Erythroblast (primary cell): ENCODE measurements at regions not wholly inside any gene's neighbourhood (a gene's known extent, or its start where the extent isn't known, plus 50 kb on each side); places are given as distances from the start of the nearest gene placed in this dataset.

Experiments
- DNase-seq, 2 experiments: peaks; one replicate each; lab custom pipeline; 2025; lab: John Stamatoyannopoulos, UW
- GATA1 ChIP-seq: IDR thresholded peaks from 2 replicates; pipeline ENCODE4 v1.6.1; 2011; ENCODE audit warnings: low read depth, mild to moderate bottlenecking, control low read depth, low read length, moderate library complexity
- POLR2A ChIP-seq: IDR thresholded peaks from 2 replicates; pipeline ENCODE4 v1.6.1; 2011; ENCODE audit warnings: mild to moderate bottlenecking, low read length

- no peak for DNase-seq
- no peak for TF ChIP-seq GATA1
- TF ChIP-seq POLR2A, result no peak
Observed at GRCh38 chr1:106055855-106056254, 1000.6 kb upstream of the PRMT6 start.

DNA sequence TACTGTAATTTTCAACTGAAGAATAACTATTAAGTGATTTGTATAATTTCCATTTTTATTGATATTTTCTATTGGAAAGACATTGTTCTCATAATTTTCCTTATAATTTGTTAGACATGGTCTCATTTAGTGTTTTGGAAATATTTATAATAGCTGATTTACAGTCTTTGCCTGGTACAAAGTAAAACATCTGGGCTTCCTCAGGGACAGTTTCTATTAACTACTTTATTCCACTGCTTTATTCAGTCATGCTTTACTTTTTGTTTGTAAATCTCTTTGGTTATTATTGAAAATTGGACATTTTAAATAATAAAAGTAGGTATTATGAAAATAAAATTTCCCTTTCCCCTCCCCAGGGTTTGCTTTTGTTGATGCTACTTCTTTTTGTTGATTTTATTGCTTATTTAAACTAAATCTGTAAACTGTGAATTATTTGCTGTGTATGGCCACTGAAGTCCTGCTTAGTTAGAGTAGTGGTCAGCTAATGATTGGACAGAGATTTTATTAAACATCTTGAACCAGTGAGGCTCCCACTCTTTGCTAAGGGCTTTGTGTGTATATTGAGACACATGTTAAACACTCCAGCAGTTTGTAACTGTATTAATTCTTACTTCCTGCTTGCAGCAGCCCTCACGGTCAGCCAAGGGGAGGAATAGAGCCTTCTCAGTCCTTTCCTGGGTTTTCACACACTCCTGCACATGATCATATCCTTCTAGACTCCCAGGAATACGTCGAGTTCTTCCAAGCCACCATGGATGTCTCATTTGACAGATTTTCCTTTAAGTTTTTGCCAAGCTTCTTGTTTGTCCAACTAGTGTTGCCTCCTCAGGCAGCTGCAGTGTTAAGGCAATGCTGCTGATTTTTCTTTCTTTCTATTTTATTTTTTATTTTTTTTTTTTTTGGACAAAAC is 994.6 kb upstream of the PRMT6 start:
- TF ChIP-seq POLR2A (no peak), GATA1 (no peak)
- no peak for DNase-seq

GRCh38 chr1:106063510-106063909 is 993.0 kb upstream of the PRMT6 start:
- no peak for DNase-seq
- TF ChIP-seq GATA1 (no peak), POLR2A (no peak)

- DNase-seq, result no peak
- TF ChIP-seq GATA1 (no peak), POLR2A (no peak)
Observed at GRCh38 chr1:106072909-106073600, 983.4 kb upstream of the PRMT6 start.

GRCh38 chr1:106080608-106081325 is 975.7 kb upstream of the PRMT6 start:
- TF ChIP-seq POLR2A (no peak), GATA1 (no peak)
- peak; percentile 0 to 7 for DNase-seq

- no peak for DNase-seq
- TF ChIP-seq POLR2A, result no peak
- no peak for TF ChIP-seq GATA1
Observed at GRCh38 chr1:106111044-106111443, 945.4 kb upstream of the PRMT6 start.

DNA sequence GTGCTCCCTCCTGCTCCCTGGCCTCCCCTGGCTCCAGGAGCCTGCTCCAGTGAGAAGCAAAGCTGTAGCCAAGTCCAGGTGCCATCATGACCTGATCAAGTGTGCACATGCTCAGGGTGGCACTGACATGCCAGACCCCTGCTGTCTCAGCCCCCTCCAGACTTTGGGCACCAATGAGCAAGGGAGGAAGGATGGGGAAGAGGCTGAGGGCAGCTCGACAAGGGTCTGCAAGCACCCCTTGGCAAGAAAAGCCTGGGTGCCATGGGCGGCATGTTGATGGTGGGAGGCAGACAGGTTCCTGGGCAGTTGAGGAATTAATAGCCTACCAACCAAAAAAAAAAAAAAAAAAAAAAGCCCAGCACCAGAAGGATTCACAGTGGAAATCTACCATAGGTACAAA is 942.6 kb upstream of the PRMT6 start:
- TF ChIP-seq POLR2A, result no peak
- no peak for TF ChIP-seq GATA1
- DNase-seq, result no peak

DNA sequence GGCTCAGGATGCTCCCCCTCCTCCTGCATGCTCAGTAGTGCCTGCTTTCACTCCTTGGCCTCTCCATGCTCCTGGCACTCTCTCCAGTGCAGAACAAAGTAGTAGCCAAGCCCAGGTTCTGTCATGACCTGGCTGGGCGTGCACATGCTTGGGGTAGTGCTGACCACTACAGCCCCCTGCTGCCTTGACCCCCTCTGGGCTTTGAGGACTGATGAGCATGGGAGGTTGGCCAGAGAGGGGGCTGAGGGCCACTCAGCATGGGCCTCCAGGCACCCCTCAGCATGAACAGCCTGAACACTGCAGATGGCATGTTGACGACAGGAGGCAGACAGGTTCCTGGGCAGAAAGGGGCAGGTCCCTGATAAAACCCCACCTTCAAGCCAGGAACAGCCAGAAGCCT is 935.7 kb upstream of the PRMT6 start:
- no peak for TF ChIP-seq GATA1
- TF ChIP-seq POLR2A, result no peak
- no peak for DNase-seq

GRCh38 chr1:106121728-106122127 is 934.7 kb upstream of the PRMT6 start:
- no peak for TF ChIP-seq POLR2A
- TF ChIP-seq GATA1, result no peak
- DNase-seq, result no peak

- TF ChIP-seq GATA1 (no peak), POLR2A (no peak)
- DNase-seq, result no peak
Observed at GRCh38 chr1:106134561-106134960, 921.9 kb upstream of the PRMT6 start.

DNA sequence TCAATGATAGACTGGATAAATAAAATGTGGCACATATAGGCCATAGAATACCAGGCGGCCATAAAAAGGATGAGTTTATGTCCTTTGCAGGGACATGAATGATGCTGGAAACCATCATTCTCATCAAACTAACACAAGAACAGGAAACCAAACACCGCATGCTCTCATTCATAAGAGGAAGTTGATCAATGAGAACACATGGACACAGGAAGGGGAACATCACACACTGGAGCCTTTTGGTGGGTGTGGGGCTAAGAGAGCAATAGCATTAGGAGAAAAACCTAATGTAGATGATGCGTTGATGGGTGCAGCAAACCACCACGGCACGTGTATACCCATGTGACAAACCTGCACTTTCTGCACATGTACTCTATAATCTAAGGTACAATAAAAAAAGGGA is 883.4 kb upstream of the PRMT6 start:
- no peak for TF ChIP-seq POLR2A
- TF ChIP-seq GATA1, result no peak
- DNase-seq, result no peak

DNA sequence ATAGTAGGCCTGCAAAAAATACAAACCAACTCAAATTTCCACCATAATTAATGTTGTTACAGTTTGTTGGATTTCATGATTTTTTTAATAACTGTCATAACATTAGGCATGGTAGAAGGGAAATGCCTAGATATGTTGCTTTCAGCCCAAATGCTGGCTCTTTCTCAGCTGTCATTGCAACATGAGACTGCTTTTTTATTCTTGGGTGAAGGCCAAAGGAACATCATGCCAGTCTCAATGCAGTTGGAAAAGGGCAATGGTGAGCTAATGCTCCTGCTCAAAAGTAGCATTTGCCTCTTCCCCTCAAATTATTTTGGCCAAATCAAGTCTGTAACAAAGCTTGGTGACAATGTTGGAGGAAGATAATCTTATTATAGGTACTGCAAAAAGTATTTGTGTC is 877.7 kb upstream of the PRMT6 start:
- no peak for TF ChIP-seq GATA1
- TF ChIP-seq POLR2A, result no peak
- DNase-seq, result no peak

GRCh38 chr1:106181866-106182265 is 874.6 kb upstream of the PRMT6 start:
- no peak for DNase-seq
- TF ChIP-seq GATA1, result no peak
- no peak for TF ChIP-seq POLR2A

DNA sequence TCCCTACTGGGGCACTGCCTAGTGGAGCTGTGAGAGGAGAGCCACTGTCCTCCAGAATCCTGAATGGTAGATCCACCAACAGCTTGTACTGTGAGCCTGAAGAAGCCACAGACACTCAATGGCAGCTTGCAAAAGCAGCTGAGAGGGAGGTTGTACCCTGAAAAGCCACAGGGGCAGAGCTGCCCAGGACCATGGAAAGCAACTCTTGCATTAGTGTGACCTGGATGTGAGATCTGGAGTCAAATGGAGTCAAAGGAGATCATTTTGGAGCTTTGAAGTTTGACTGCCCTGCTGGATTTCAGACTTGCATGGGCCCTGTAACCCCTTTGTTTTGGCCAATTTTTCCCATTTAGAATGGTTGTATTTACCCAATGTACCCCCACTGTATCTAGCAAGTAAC is 871.4 kb upstream of the PRMT6 start:
- TF ChIP-seq POLR2A, result no peak
- TF ChIP-seq GATA1, result no peak
- no peak for DNase-seq
